Stomach (tissue), 8 donors: ENCODE measurements at regions not wholly inside any gene's neighbourhood (a gene's known extent, or its start where the extent isn't known, plus 50 kb on each side); places are given as distances from the start of the nearest gene placed in this dataset.

Experiments
- DNase-seq, 2 donors: peaks; one replicate each; pipeline versions ENCODE4 v3.0.0 to v3.0.0-alpha.2; 2013 to 2019
- H3K27ac ChIP-seq, 5 donors: fragments of 200-600 bp in 4 of 5; sonication (generic) in 4 of 5; one replicate each; pipeline ENCODE4 v1.5.1; 2013 to 2019; ENCODE audit warnings: mild to moderate bottlenecking in 1 of 5, moderate library complexity in 1 of 5
- H3K27me3 ChIP-seq, 3 donors: fragments of 200-600 bp; sonication (generic); one replicate each; pipeline ENCODE4 v1.5.1; 2017 to 2019; ENCODE audit warnings: mixed run types in 1 of 3
- H3K36me3 ChIP-seq, 4 donors: fragments of 200-600 bp; sonication (generic); 1 replicate in 3 of 4; 2 replicates in 1 of 4; pipeline ENCODE4 v1.5.1; 2016 to 2019
- H3K4me1 ChIP-seq, 4 donors: fragments of 200-600 bp; sonication (generic); one replicate each; pipeline ENCODE4 v1.5.1; 2016 to 2019
- H3K4me3 ChIP-seq, 4 donors: fragments of 200-600 bp; sonication (generic) in 3 of 4; one replicate each; pipeline ENCODE4 v1.5.1; 2016 to 2019; ENCODE audit warnings: mild to moderate bottlenecking in 1 of 4
- H3K9me3 ChIP-seq, 4 donors: fragments of 200-600 bp; sonication (generic); one replicate each; pipeline ENCODE4 v1.5.1; 2016 to 2019
- CTCF ChIP-seq, 7 experiments: fragments of 450-650 bp in 4 of 7; fragments of 200-600 bp in 3 of 7; sonication (generic) in 3 of 7; IDR thresholded peaks; one replicate each; pipeline ENCODE4 v1.5.1; 2016 to 2019; ENCODE audit warnings: antibody characterized with exemption in 7 of 7, control low read depth in 2 of 7, mild to moderate bottlenecking in 1 of 7
- EP300 ChIP-seq: sonication (generic); formaldehyde crosslinking; IDR thresholded peaks from one replicate; pipeline ENCODE4 v1.6.1; 2017; ENCODE audit warnings: antibody characterized with exemption
- POLR2A ChIP-seq, 4 donors: fragments of 450-650 bp; IDR thresholded peaks; one replicate each; pipeline ENCODE4 v1.6.1; 2016; ENCODE audit warnings: antibody characterized with exemption in 4 of 4, control low read depth in 2 of 4, mild to moderate bottlenecking in 1 of 4, moderate library complexity in 1 of 4
- POLR2AphosphoS5 ChIP-seq, 3 donors: sonication (generic); formaldehyde crosslinking; IDR thresholded peaks; one replicate each; pipeline ENCODE4 v1.6.1; 2016; ENCODE audit warnings: antibody characterized with exemption in 3 of 3
- WGBS, 5 donors: extraction: QIAGEN DNeasy Blood & Tissue Kit in 3 of 5; methylation state at CpG; one replicate each; pipeline versions ENCODE4 v1.1.5 to v1.1.7; 2013 to 2018; 5-methylcytosine and 5-hydroxymethylcytosine counted together
- intact Hi-C: fragments of 100-400 bp; cut with DNase I; formaldehyde crosslinking; loops from one replicate; pipeline ENCODE4 v1.15.1; 2023; ENCODE audit warnings: low total_unique reads
- donor health status: healthy with polysubstance abuse.
- donor health status: Bipolar disorder and iron deficiency.
- donor health status: healthy.

DNA sequence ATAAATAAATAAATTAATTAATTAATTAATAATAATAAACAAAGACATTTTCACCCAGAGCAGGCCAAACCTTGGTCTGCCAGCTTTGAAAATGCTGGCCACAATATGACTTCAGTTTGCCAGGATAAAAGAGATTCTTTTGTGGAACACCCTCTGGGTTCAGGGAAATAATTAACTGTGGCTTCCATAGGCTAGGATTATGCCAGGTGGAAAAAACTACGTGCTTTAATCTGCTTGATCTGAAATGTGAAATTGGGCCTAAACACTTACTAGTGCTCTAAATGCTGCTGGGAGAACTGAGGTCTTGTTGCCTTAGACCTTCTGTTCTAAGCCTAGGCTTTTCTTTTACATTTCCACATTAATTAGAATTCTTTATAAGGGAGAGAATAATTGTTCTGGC, 650.0 kb downstream of the DIAPH3 start:
- Histone ChIP-seq H3K27ac (no peak overlapping the region), H3K36me3 (no peaks in the 10 kb centered on the region), H3K27me3 (no peaks in the 10 kb centered on the region), H3K4me3 (no peak overlapping the region), H3K4me1 (no peaks in the 10 kb centered on the region), H3K9me3 (no peaks in the 10 kb centered on the region)
- DNase-seq: no peak
- WGBS, 5 donors: 35 to 54% (median 43%) methylated on average over 1 of the region's 1 CpG
- TF ChIP-seq POLR2AphosphoS5 (IDR thresholded peaks at IDR 0.05) (no peak), POLR2A (IDR thresholded peaks at IDR 0.05) (no peak), CTCF (IDR thresholded peaks at IDR 0.05) (no peak), EP300 (no peak)
- intact Hi-C loops: no loop called here

GRCh38 chr13:59514316-59514715, 649.4 kb downstream of the DIAPH3 start:
- H3K4me1 ChIP-seq: no peaks in the 10 kb centered on the region
- WGBS, 5 donors: 97 to 99% (median 98%) methylated on average over 4 to 5 of the region's 5 CpGs
- no peak for TF ChIP-seq POLR2AphosphoS5 (IDR thresholded peaks at IDR 0.05)
- TF ChIP-seq EP300: no peak
- TF ChIP-seq POLR2A (IDR thresholded peaks at IDR 0.05): no peak
- TF ChIP-seq CTCF (IDR thresholded peaks at IDR 0.05): no peak
- intact Hi-C loops: no loop called here
- no peak overlapping the region for H3K27ac ChIP-seq
- DNase-seq: no peak
- no peaks in the 10 kb centered on the region for H3K27me3 ChIP-seq
- no peak overlapping the region for H3K4me3 ChIP-seq
- no peaks in the 10 kb centered on the region for H3K9me3 ChIP-seq
- no peaks in the 10 kb centered on the region for H3K36me3 ChIP-seq

DNA sequence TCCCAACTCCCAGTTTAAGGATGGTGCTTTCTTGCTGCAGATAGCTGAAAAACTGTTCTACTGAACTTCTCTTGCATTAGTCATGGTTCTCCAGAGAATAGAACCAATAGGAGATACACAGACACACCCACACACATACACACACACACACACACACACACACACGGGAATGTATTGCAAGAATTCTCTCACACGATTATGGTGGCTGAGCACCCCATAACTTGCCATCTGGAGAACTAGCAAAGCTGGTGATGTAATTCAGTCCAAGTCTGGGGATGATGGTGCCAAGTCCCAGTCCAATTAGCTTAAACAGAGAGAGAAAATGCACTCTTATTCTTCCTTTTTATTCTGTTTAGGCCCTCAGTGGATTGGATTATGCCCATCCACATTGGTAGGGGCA, 643.9 kb downstream of the DIAPH3 start:
- WGBS, 5 donors: 73 to 100% (median 87%) methylated on average over 2 of the region's 2 CpGs
- intact Hi-C loops: no loop called here

GRCh38 chr13:59521549-59521948, 642.2 kb downstream of the DIAPH3 start:
- TF ChIP-seq POLR2A (IDR thresholded peaks at IDR 0.05) (no peak), CTCF (IDR thresholded peaks at IDR 0.05) (no peak), EP300 (no peak), POLR2AphosphoS5 (IDR thresholded peaks at IDR 0.05) (no peak)
- no peak for DNase-seq
- Histone ChIP-seq H3K36me3 (no peaks in the 10 kb centered on the region), H3K27ac (no peak overlapping the region), H3K27me3 (no peaks in the 10 kb centered on the region), H3K4me3 (no peak overlapping the region), H3K4me1 (no peaks in the 10 kb centered on the region), H3K9me3 (no peaks in the 10 kb centered on the region)
- intact Hi-C loops: no loop called here
- WGBS, 5 donors: 95 to 100% (median 97%) methylated on average over 1 of the region's 1 CpG

More for the DNA sequence above, 643.9 kb downstream of the DIAPH3 start:
- H3K4me3 ChIP-seq: no peak overlapping the region
- no peaks in the 10 kb centered on the region for H3K4me1 ChIP-seq
- TF ChIP-seq EP300 (no peak), CTCF (IDR thresholded peaks at IDR 0.05) (no peak), POLR2AphosphoS5 (IDR thresholded peaks at IDR 0.05) (no peak), POLR2A (IDR thresholded peaks at IDR 0.05) (no peak)
- DNase-seq: no peak
- no peaks in the 10 kb centered on the region for H3K9me3 ChIP-seq
- H3K27ac ChIP-seq: no peak overlapping the region
- H3K36me3 ChIP-seq: no peaks in the 10 kb centered on the region
- no peaks in the 10 kb centered on the region for H3K27me3 ChIP-seq
